ENCODE measurements at regions not wholly inside any gene's neighbourhood (a gene's known extent, or its start where the extent isn't known, plus 50 kb on each side); places are given as distances from the start of the nearest gene placed in this dataset.

DNA sequence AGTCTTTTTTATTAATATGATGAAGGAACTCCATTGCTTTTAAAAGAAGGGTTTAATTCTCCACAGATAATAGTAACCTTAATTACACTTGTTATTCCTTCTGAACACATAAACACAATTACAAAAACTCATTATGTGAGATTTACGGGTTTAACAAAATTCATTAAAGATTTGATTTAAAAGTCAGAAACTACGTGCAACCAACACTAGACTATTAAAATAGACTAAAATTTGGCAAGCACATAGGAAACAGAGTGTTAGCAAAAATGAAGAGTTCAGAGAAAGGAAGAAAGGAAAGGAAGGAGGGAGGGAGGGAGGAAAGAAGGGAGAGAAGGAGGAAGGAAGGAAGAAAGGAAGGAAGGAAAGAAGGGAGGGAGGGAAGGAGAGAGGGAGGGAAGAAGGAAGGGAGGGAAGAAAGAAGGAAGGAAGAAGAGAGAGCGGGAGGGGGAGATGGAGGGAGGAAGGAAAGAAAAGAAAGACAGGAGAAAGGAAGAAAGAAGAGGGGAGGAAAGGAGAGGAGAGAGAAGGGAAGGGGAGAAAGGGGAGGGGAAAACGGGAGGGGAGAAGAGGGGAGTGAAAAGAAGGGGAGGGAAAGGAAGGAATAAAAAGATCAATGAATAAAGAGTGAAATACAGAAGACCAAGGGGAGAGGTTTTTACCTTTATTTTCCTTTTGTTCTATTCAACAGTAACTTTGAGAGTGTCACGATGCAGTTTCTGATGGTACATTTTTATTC is 123.4 kb upstream of the LYPLAL1 start:
- Histone ChIP-seq H3K36me3 (replicated peaks in 1 of 2; ENCODE audit: control insufficient read depth in 1 of 2, insufficient read depth in 2 of 2, low read length in 2 of 2) (no peaks in the 10 kb centered on the region), H4K20me1 (ENCODE audit: insufficient read depth, low read length) (no peaks in the 10 kb centered on the region), H3K4me1 (ENCODE audit: control insufficient read depth in 1 of 2, insufficient read depth in 2 of 2, low read length in 2 of 2) (no peaks in the 10 kb centered on the region), H3K4me2 (replicated peaks; ENCODE audit: extremely low read depth, low read length, poor library complexity, severe bottlenecking) (no peak overlapping the region), H3K9me3 (replicated peaks in 1 of 2; ENCODE audit: control insufficient read depth in 1 of 2, insufficient read depth in 1 of 2, low read length in 2 of 2) (peaks cover 0 to 4% of the 10 kb centered on the region in 2 donors), H3K79me2 (ENCODE audit: insufficient read depth, low read length) (no peaks in the 10 kb centered on the region), H3K27ac (ENCODE audit: low read depth in 1 of 2, low read length in 2 of 2) (no peak overlapping the region), H3K4me3 (replicated peaks in 1 of 3; ENCODE audit: low read depth in 2 of 3, low read length in 3 of 3) (no peak overlapping the region), H2AFZ (ENCODE audit: insufficient read depth, low read depth, low read length, poor library complexity, severe bottlenecking) (no peak overlapping the region), H3K27me3 (ENCODE audit: control insufficient read depth in 2 of 2, insufficient read depth in 2 of 2, low read length in 2 of 2) (no peaks in the 10 kb centered on the region), H3K9ac (ENCODE audit: insufficient read depth, low read length, poor library complexity, severe bottlenecking) (no peak overlapping the region)
- Mint-ChIP-seq H3K4me3 (no peak overlapping the region), H3K36me3 (no peaks in the 10 kb centered on the region), H3K27me3 (ENCODE audit: low read depth in 3 of 3) (peaks cover 0 to 4% (median 1%) of the 10 kb centered on the region in 3 donors), H3K4me1 (no peaks in the 10 kb centered on the region), H3K27ac (no peak overlapping the region), H3K9me3 (peaks cover 0 to 8% (median 3%) of the 10 kb centered on the region in 7 donors)
- intact Hi-C loops (cut with micrococcal nuclease) = no loop called here
- TF ChIP-seq, protein P1, sequence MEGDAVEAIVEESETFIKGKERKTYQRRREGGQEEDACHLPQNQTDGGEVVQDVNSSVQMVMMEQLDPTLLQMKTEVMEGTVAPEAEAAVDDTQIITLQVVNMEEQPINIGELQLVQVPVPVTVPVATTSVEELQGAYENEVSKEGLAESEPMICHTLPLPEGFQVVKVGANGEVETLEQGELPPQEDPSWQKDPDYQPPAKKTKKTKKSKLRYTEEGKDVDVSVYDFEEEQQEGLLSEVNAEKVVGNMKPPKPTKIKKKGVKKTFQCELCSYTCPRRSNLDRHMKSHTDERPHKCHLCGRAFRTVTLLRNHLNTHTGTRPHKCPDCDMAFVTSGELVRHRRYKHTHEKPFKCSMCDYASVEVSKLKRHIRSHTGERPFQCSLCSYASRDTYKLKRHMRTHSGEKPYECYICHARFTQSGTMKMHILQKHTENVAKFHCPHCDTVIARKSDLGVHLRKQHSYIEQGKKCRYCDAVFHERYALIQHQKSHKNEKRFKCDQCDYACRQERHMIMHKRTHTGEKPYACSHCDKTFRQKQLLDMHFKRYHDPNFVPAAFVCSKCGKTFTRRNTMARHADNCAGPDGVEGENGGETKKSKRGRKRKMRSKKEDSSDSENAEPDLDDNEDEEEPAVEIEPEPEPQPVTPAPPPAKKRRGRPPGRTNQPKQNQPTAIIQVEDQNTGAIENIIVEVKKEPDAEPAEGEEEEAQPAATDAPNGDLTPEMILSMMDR (IDR thresholded peaks at IDR 0.05) = no peak
- DNase-seq = no peak
- 55% methylated on average over 2 of the region's 5 CpGs for WGBS (ENCODE audit: insufficient coverage)

DNA sequence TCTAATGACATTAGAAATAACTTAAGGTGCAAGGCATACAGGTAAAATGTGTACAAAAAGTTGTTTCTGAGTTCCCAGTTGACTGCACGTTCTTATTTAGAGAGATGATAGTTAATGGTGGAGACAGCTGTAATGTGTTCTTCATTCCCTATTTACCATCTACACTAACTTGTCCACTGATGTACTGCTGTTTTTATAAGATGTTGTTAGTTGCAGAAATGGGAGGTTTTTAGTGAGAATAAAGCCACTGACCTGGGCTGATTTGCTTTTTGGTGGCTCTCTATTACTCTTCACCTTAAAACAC is 122.9 kb upstream of the LYPLAL1 start:
- Histone ChIP-seq H3K9ac (ENCODE audit: insufficient read depth, low read length, poor library complexity, severe bottlenecking) (no peak overlapping the region), H3K36me3 (replicated peaks in 1 of 2; ENCODE audit: control insufficient read depth in 1 of 2, insufficient read depth in 2 of 2, low read length in 2 of 2) (no peaks in the 10 kb centered on the region), H3K4me3 (replicated peaks in 1 of 3; ENCODE audit: low read depth in 2 of 3, low read length in 3 of 3) (no peak overlapping the region), H3K4me2 (replicated peaks; ENCODE audit: extremely low read depth, low read length, poor library complexity, severe bottlenecking) (no peak overlapping the region), H3K27ac (ENCODE audit: low read depth in 1 of 2, low read length in 2 of 2) (no peak overlapping the region), H3K4me1 (ENCODE audit: control insufficient read depth in 1 of 2, insufficient read depth in 2 of 2, low read length in 2 of 2) (no peaks in the 10 kb centered on the region), H2AFZ (ENCODE audit: insufficient read depth, low read depth, low read length, poor library complexity, severe bottlenecking) (no peak overlapping the region), H4K20me1 (ENCODE audit: insufficient read depth, low read length) (no peaks in the 10 kb centered on the region), H3K27me3 (ENCODE audit: control insufficient read depth in 2 of 2, insufficient read depth in 2 of 2, low read length in 2 of 2) (no peaks in the 10 kb centered on the region), H3K9me3 (replicated peaks in 1 of 2; ENCODE audit: control insufficient read depth in 1 of 2, insufficient read depth in 1 of 2, low read length in 2 of 2) (peaks cover 0 to 4% of the 10 kb centered on the region in 2 donors), H3K79me2 (ENCODE audit: insufficient read depth, low read length) (no peaks in the 10 kb centered on the region)
- no CpG with 5 or more reads among the region's 1 CpG for WGBS (ENCODE audit: insufficient coverage)
- intact Hi-C loops (cut with micrococcal nuclease) = no loop called here
- no peak for DNase-seq
- TF ChIP-seq, protein P1 (IDR thresholded peaks at IDR 0.05) = no peak
- Mint-ChIP-seq H3K9me3 (peaks cover 0 to 8% (median 3%) of the 10 kb centered on the region in 7 donors), H3K27me3 (ENCODE audit: low read depth in 3 of 3) (peaks cover 1 to 6% (median 2%) of the 10 kb centered on the region in 3 donors), H3K27ac (no peak overlapping the region), H3K4me1 (no peaks in the 10 kb centered on the region), H3K36me3 (no peaks in the 10 kb centered on the region), H3K4me3 (no peak overlapping the region)
